Tibial nerve (tissue), 4 donors: ENCODE measurements at regions not wholly inside any gene's neighbourhood (a gene's known extent, or its start where the extent isn't known, plus 50 kb on each side); places are given as distances from the start of the nearest gene placed in this dataset.

Experiments used
- DNase-seq, 2 donors: peaks; one replicate each; pipeline ENCODE4 v3.0.0-alpha.2; 2019; ENCODE audit warnings: low spot score in 2 of 2
- H3K27ac ChIP-seq, 4 donors: fragments of 200-600 bp; sonication (generic) in 3 of 4; one replicate each; pipeline ENCODE4 v1.5.1; 2017 to 2019; ENCODE audit warnings: mild to moderate bottlenecking in 1 of 4
- H3K27me3 ChIP-seq, 2 donors: fragments of 200-600 bp; sonication (generic) in 1 of 2; one replicate each; pipeline versions ENCODE4 v1.5.1 to v1.6.0; 2017 to 2019
- H3K36me3 ChIP-seq, 3 donors: fragments of 200-600 bp; sonication (generic); one replicate each; pipeline ENCODE4 v1.5.1; 2018 to 2019
- H3K4me1 ChIP-seq, 4 donors: fragments of 200-600 bp; sonication (generic) in 3 of 4; one replicate each; pipeline ENCODE4 v1.5.1; 2017 to 2019
- H3K4me3 ChIP-seq, 4 donors: fragments of 200-600 bp; sonication (generic) in 3 of 4; one replicate each; pipeline ENCODE4 v1.5.1; 2017 to 2019; ENCODE audit warnings: mild to moderate bottlenecking in 1 of 4, moderate library complexity in 1 of 4
- H3K9me3 ChIP-seq, 4 donors: fragments of 200-600 bp; sonication (generic) in 3 of 4; one replicate each; pipeline ENCODE4 v1.5.1; 2017 to 2019
- CTCF ChIP-seq, 5 experiments: fragments of 200-600 bp in 3 of 5; fragments of 450-650 bp in 2 of 5; sonication (generic) in 3 of 5; IDR thresholded peaks; one replicate each; pipeline ENCODE4 v1.5.1; 2016 to 2019; ENCODE audit warnings: antibody characterized with exemption in 5 of 5, mild to moderate bottlenecking in 3 of 5, moderate library complexity in 2 of 5
- EP300 ChIP-seq, 2 donors: sonication (generic); formaldehyde crosslinking; IDR thresholded peaks; one replicate each; pipeline ENCODE4 v1.6.1; 2017; ENCODE audit warnings: antibody characterized with exemption in 2 of 2, mild to moderate bottlenecking in 1 of 2
- POLR2A ChIP-seq, 2 donors: fragments of 450-650 bp; IDR thresholded peaks; one replicate each; pipeline ENCODE4 v1.6.1; 2017; ENCODE audit warnings: antibody characterized with exemption in 2 of 2, mild to moderate bottlenecking in 2 of 2, moderate library complexity in 2 of 2
- WGBS, 2 donors: methylation state at CpG; one replicate each; pipeline ENCODE4 v1.1.5; 2018; 5-methylcytosine and 5-hydroxymethylcytosine counted together

GRCh38 chr14:85040046-85040685, 489.8 kb upstream of the FLRT2 start:
- no peak overlapping the region for H3K27ac ChIP-seq
- WGBS, 2 donors = 30 to 34% methylated on average over 6 of the region's 6 CpGs
- no peaks in the 10 kb centered on the region for H3K27me3 ChIP-seq
- H3K4me3 ChIP-seq = no peak overlapping the region
- H3K9me3 ChIP-seq = no peaks in the 10 kb centered on the region
- no peak for TF ChIP-seq CTCF (IDR thresholded peaks at IDR 0.05)
- TF ChIP-seq POLR2A (IDR thresholded peaks at IDR 0.05) = no peak
- no peak for TF ChIP-seq EP300 (IDR thresholded peaks at IDR 0.05)
- no peaks in the 10 kb centered on the region for H3K36me3 ChIP-seq
- H3K4me1 ChIP-seq = peaks cover 0 to 15% (median 3%) of the 10 kb centered on the region in 4 donors
- DNase-seq = no peak

GRCh38 chr14:85041618-85042017, 488.3 kb upstream of the FLRT2 start:
- Histone ChIP-seq H3K36me3 (no peaks in the 10 kb centered on the region), H3K9me3 (no peaks in the 10 kb centered on the region), H3K27ac (no peak overlapping the region), H3K27me3 (no peaks in the 10 kb centered on the region), H3K4me1 (peaks cover 0 to 15% (median 3%) of the 10 kb centered on the region in 4 donors), H3K4me3 (no peak overlapping the region)
- no peak for DNase-seq
- TF ChIP-seq EP300 (IDR thresholded peaks at IDR 0.05) (no peak), POLR2A (IDR thresholded peaks at IDR 0.05) (no peak), CTCF (IDR thresholded peaks at IDR 0.05) (no peak)

GRCh38 chr14:85042301-85042700, 487.6 kb upstream of the FLRT2 start:
- Histone ChIP-seq H3K27me3 (no peaks in the 10 kb centered on the region), H3K4me1 (peaks cover 0 to 15% (median 3%) of the 10 kb centered on the region in 4 donors), H3K36me3 (no peaks in the 10 kb centered on the region), H3K27ac (no peak overlapping the region), H3K9me3 (no peaks in the 10 kb centered on the region), H3K4me3 (no peak overlapping the region)
- 65 to 72% methylated on average over 1 of the region's 1 CpG for WGBS, 2 donors
- no peak for DNase-seq
- no peak for TF ChIP-seq CTCF (IDR thresholded peaks at IDR 0.05)

- TF ChIP-seq POLR2A (IDR thresholded peaks at IDR 0.05) (no peak), EP300 (IDR thresholded peaks at IDR 0.05) (no peak), CTCF (IDR thresholded peaks at IDR 0.05) (no peak)
- no peak for DNase-seq
- no peaks in the 10 kb centered on the region for H3K27me3 ChIP-seq
- no peaks in the 10 kb centered on the region for H3K4me1 ChIP-seq
- peaks cover 0 to 9% (median 0%) of the 10 kb centered on the region in 4 donors for H3K9me3 ChIP-seq
- WGBS, 2 donors = 84 to 85% methylated on average over 1 of the region's 1 CpG
- H3K27ac ChIP-seq = no peak overlapping the region
- no peaks in the 10 kb centered on the region for H3K36me3 ChIP-seq
- H3K4me3 ChIP-seq = no peak overlapping the region
These were observed 479.8 kb upstream of the FLRT2 start for GRCh38 chr14:85050180-85050579.

- Histone ChIP-seq H3K27ac (no peak overlapping the region), H3K27me3 (no peaks in the 10 kb centered on the region), H3K4me3 (no peak overlapping the region), H3K9me3 (peaks cover 0 to 9% (median 0%) of the 10 kb centered on the region in 4 donors), H3K4me1 (no peaks in the 10 kb centered on the region), H3K36me3 (no peaks in the 10 kb centered on the region)
- TF ChIP-seq CTCF (IDR thresholded peaks at IDR 0.05) (no peak), EP300 (IDR thresholded peaks at IDR 0.05) (no peak), POLR2A (IDR thresholded peaks at IDR 0.05) (no peak)
- 88 to 92% methylated on average over 2 of the region's 2 CpGs for WGBS, 2 donors
- no peak for DNase-seq
These were observed 477.3 kb upstream of the FLRT2 start for GRCh38 chr14:85052646-85053045.
